Stimulated activated CD8-positive, alpha-beta memory T cell treated with anti-CD3 and anti-CD28 coated beads, Interleukin-15, amount 100 ng/mL, for 1 hour (primary cell): ENCODE measurements at regions not wholly inside any gene's neighbourhood (a gene's known extent, or its start where the extent isn't known, plus 50 kb on each side); places are given as distances from the start of the nearest gene placed in this dataset.
A peak's percentile ranks its signal among the peaks of the same experiment; 100 is the strongest.
"Not testable (repeated sequence)": the region's sequence is repeated elsewhere in the genome, so short reads cannot be mapped to it uniquely, and the experiment has no call there.

Source experiments
- DNase-seq: peaks from one replicate; pipeline ENCODE4 v3.0.0-alpha.2; 2020; ENCODE audit warnings: low read depth

DNA sequence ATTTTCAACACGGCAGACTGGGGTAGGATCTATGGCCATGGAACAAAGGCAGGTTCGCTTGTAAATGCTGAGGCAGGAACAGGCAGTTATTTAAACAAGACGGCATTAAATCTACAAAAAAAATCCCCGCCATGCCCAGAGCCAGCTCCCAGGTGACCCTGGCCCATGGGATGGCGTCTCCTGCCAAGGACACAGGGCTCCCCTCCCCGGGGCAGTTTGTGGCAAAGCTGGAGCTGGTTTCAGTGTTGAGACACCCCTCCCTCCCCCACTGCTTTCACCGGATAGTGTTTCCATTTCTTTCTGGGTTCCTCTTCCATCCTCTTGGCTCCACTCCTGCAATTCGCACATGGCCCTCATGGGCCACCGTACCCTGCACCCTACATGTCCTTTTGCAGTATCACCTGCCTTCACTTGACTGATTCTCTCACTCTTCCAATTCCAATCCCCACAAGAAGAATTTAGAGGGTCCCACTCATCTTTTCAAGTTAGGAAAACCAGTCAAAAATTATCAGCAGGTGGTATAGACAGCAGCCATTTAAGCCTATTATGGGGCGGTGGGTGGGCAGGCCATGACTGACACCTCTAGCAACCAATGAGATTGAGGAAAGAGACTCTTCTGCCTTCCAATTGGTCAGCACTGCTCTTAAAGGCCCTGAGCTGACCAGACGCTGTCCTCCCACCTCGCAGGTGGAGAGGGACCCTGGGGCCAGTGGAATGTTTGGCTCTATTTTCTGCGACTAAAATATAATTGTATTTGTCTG lies 52.0 kb downstream of the OLIG1 start:
- DNase-seq = no peak

DNA sequence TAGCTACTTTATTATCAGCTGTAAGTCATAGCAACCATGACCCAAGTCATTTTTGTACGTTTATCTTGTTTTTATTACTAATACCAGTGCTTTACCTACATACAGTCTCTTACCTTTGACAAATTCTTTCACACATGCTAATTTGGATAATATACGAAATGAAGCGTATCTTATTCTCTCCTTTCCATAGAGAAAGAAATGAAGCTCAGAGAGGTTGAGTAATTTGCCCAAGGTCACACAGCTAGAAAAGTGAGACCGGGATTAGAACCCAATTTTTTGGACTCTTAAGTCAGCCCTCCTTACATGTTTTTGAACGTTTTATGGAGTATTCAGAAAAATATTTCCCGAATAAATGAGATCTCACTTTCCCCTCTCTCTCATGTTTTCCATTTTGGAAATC lies 52.6 kb downstream of the OLIG1 start:
- DNase-seq = no peak

- no peak for DNase-seq
These were observed 53.6 kb downstream of the OLIG1 start for GRCh38 chr21:33123374-33124123.

DNA sequence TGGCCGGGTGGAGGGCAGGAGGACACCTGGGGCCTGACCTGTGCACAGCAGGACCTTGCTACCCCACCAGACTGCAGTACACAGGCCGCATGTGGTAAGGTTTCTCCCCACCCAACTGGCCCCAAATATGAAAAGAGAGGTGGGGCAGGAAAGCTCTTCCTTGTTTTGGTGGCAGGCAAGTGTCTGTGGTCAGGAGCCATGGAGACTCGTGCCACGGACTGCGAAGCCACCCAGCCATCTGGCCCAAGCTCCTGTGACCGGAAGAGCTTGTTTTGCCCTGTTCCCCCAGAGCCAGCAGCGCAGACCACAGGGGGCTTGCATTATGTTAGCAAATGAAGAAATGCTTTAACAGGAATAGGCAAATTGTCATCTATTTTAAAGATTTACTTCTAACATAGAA lies 54.9 kb downstream of the OLIG1 start:
- no peak for DNase-seq

GRCh38 chr21:33125680-33126375 lies 55.9 kb downstream of the OLIG1 start:
- no peak for DNase-seq

- DNase-seq = no peak
These were observed 56.6 kb downstream of the OLIG1 start for GRCh38 chr21:33126569-33126968.

GRCh38 chr21:33127154-33127867 lies 57.4 kb downstream of the OLIG1 start:
- DNase-seq = peak; percentile 21

- DNase-seq = no peak
These were observed 57.9 kb downstream of the OLIG1 start for GRCh38 chr21:33127868-33128242.

DNA sequence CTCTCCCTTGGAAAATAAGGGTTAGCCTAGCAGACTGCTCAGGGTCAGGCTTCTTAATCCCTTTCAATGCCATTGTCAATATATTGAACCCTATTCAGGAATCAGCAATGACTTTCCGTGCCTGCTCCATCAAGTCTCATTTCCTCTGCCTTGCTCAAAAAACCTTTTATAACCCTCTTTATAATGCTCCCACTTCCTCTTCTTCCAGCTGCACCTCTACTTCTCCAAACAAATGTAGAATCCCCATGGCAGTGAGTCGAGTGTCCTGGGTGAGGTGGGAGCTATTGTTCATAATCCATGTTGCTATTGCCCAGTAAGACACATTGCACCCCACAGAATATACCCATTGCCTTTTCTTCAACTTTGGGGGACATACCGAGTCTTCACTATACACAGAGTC lies 58.6 kb downstream of the OLIG1 start:
- no peak for DNase-seq

- DNase-seq = no peak
These were observed 62.1 kb downstream of the OLIG1 start for GRCh38 chr21:33132054-33132453.

DNA sequence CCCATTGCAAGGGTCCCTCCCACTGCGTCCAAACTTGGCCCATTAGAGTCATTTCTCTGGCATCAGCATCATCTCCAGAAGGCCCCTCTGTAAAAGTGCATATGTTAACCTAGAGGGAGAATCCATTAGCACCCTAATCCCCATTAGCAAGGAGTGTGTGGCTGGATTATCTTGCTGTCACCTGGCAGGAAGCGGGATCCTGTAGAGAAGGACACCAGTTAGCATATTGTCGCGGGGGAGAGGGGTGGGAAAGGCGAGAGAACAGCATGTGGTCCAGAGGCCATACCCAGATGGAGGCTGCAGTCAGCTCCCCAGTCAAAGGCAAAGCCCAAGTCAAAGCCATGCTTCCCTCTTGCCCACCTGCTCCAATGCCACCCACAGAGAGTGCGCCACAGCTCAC lies 64.0 kb downstream of the OLIG1 start:
- DNase-seq = no peak

GRCh38 chr21:33135925-33136324 lies 66.0 kb downstream of the OLIG1 start:
- DNase-seq = no peak

GRCh38 chr21:33136847-33137502 lies 67.0 kb downstream of the OLIG1 start:
- no peak for DNase-seq

GRCh38 chr21:33139084-33139483 lies 69.1 kb downstream of the OLIG1 start:
- DNase-seq = no peak

- no peak for DNase-seq
These were observed 70.3 kb downstream of the OLIG1 start for GRCh38 chr21:33140288-33140687.

DNA sequence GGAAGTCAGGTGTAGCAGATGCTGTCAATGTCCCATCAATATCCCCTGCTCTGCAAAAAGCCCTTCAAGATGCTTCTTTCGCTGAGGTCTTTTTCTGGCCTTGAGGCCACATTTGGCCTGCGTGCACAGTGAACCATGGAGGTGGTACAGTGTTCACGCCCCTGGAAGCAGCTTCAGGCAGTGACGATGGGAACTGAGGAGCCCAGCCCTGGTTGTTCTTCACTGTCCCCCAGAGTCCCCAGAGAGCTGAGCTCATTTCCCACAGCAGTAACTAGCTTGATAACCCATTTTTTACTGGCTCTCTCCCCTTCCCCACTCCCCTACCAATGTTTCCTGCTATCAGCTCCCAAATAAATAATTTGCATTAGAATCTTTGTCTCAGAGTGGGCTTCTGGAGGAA lies 76.5 kb downstream of the OLIG1 start:
- no peak for DNase-seq

- no peak for DNase-seq
These were observed 79.2 kb downstream of the OLIG1 start for GRCh38 chr21:33149181-33149580.

DNA sequence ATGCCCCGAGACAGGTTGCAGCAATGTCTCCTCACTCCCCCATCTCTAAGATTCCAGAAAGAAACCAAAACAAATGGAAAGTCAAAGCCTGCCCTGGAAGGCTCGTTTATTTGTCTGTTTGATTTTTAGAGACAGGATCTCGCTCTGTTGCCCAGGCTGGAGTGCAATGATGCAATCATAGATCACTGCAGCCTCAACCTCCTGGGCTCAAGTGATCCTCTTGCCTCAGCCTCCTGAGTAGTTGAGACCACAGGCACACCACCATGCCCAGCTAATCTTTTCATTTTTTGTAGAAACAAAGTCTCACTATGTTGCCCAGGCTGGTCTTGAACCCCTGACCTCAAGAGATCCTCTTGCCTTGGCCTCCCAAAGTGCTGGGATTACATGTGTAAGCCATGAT lies 78.8 kb upstream of the IFNAR2 start:
- DNase-seq = not testable (repeated sequence)

GRCh38 chr21:33151941-33152731 lies 77.6 kb upstream of the IFNAR2 start:
- DNase-seq = no peak

DNA sequence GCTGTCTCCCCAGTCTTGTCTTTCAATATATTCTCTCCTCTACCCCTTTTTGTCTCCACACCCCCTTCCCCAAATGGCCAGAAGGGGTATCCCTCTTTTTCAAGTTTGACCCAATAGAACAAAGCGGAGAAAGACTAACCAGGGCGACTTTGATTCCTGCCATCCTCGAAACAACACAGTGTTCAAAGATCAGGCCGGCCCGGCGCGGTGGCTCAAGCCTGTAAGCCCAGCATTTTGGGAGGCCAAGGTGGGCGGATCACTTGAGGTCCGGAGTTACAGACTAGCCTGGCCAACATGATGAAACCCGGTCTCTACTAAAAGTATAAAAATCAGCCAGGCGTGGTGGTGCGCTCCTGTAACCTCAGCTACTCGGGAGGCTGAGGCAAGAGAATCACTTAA lies 77.0 kb upstream of the IFNAR2 start:
- no peak for DNase-seq

GRCh38 chr21:33155005-33155404 lies 74.7 kb upstream of the IFNAR2 start:
- no peak for DNase-seq
